ENCODE measurements at regions not wholly inside any gene's neighbourhood (a gene's known extent, or its start where the extent isn't known, plus 50 kb on each side); places are given as distances from the start of the nearest gene placed in this dataset.

DNA sequence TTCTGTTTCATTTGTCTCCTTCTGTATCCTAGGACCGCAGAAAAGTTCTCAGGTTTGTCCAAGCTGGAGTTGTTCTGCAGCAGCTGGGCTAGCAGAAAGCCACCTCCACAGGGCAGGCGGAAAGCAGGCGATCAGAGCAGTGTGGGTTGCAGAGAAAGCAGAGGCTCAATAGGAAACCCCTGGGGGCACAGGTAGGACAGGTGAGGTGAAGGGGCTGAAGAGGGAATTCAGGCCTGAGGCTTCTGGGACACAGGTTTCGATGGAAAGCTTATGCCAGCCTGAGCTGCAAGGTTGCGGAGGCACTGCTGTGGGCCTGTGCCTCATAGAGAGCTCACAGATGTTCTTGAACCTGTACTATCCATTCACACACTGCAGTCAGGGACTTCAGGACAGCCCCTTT lies 194.9 kb upstream of the TPK1 start:
- CTCF ChIA-PET, result no interaction called here
- TF ChIP-seq SUZ12 (IDR thresholded peaks at IDR 0.05) (no peak), CTBP1 (IDR thresholded peaks at IDR 0.05; ENCODE audit: borderline replicate concordance) (no peak), ELF4 (IDR thresholded peaks at IDR 0.05) (no peak), TARDBP (IDR thresholded peaks at IDR 0.05) (no peak), BHLHE40 (IDR thresholded peaks at IDR 0.05; ENCODE audit: borderline replicate concordance) (no peak), FOXK2 (IDR thresholded peaks at IDR 0.05) (no peak), L3MBTL2 (conservative IDR thresholded peaks at IDR 0.05) (no peak), FOXA1 (IDR thresholded peaks at IDR 0.05) (no peak), SP1 (IDR thresholded peaks at IDR 0.05) (no peak), ARNT (IDR thresholded peaks at IDR 0.05) (no peak), NFRKB (IDR thresholded peaks at IDR 0.05) (no peak), HDGF (IDR thresholded peaks at IDR 0.05; ENCODE audit: borderline replicate concordance) (no peak)
- TF ChIP-seq, protein P1, sequence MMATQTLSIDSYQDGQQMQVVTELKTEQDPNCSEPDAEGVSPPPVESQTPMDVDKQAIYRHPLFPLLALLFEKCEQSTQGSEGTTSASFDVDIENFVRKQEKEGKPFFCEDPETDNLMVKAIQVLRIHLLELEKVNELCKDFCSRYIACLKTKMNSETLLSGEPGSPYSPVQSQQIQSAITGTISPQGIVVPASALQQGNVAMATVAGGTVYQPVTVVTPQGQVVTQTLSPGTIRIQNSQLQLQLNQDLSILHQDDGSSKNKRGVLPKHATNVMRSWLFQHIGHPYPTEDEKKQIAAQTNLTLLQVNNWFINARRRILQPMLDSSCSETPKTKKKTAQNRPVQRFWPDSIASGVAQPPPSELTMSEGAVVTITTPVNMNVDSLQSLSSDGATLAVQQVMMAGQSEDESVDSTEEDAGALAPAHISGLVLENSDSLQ (IDR thresholded peaks at IDR 0.05), result no peak
- POLR2A ChIA-PET, result no interaction called here
- DNase-seq (ENCODE audit: extremely low spot score), result no peak

DNA sequence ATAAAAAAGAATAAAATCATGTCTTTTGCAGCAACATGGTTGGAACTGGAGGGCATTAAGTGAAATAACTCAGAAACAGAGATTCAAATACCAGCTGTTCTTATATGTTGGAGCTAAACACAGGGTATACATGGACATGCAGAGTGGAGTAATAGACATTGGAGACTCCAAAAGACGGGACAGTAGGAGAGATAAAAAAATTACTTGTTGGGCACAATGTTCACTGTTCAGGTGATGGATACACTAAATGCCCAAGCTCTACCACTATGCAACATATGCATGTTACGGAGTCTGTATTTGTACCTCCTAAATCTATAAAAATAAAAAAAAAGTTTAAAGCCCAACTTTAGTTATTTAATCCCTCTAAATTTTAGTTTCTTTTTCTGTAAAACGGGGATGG lies 184.6 kb upstream of the TPK1 start:
- ChIA-PET POLR2A (no interaction called here), CTCF (no interaction called here)
- DNase-seq (ENCODE audit: extremely low spot score), result no peak
- no peak for TF ChIP-seq NFRKB (IDR thresholded peaks at IDR 0.05)
- TF ChIP-seq FOXA1 (IDR thresholded peaks at IDR 0.05), result no peak

DNA sequence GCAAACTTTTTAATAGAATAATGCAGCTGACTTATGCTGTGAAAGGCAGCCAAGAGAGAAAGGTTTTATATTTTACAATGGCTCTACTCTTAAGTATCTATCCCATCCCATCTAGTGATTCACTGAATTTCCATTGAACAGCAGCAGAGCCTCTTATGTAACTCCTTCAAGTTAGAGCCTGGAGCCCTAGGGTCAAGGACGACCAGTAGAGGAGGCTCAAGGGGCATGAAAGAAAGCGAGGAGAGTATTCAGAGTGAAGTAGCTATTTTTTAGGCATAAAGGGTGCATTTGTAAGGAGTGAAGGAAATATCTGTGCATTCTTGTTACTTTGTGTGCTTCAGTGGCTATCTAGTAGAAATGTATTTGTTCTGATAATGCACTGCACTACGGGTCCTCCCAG lies 180.2 kb upstream of the TPK1 start:
- DNase-seq (ENCODE audit: extremely low spot score), result no peak
- ChIA-PET POLR2A (interaction anchor here (1.2 kb wide), 1 partner anchor 180 kb away, joined by 3 read pairs; the partner anchor contains the start of gene TPK1), CTCF (no interaction called here)
- TF ChIP-seq L3MBTL2 (conservative IDR thresholded peaks at IDR 0.05), result no peak
- no peak for TF ChIP-seq LEF1 (IDR thresholded peaks at IDR 0.05; ENCODE audit: borderline replicate concordance)

DNA sequence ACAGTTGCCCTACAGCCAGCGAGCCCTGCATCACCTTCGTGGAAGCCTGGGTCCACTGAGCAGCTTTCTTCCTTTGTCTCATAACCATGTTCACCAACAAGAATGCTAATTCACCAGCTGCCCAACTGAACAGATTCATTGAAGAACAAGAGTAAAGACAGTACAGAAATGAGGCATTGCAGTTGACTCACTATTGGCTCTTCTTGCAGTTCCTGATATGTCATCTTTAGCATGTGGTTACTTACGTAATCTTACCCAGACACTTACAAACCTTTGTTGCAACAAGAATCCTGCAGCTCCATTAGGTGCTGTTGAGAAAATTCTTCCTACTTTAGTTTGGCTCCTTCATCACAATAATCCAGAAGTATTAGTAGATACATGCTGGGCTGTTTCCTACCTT lies 174.0 kb upstream of the TPK1 start:
- ChIA-PET POLR2A (no interaction called here), CTCF (no interaction called here)
- DNase-seq (ENCODE audit: extremely low spot score), result no peak
- TF ChIP-seq SP1 (IDR thresholded peaks at IDR 0.05), result no peak
- no peak for TF ChIP-seq ARNT (IDR thresholded peaks at IDR 0.05)
- TF ChIP-seq L3MBTL2 (conservative IDR thresholded peaks at IDR 0.05), result no peak
- no peak for TF ChIP-seq TARDBP (IDR thresholded peaks at IDR 0.05)
- TF ChIP-seq FOXM1 (IDR thresholded peaks at IDR 0.05; ENCODE audit: borderline replicate concordance), result no peak
- TF ChIP-seq, protein P1 (IDR thresholded peaks at IDR 0.05), result no peak
- no peak for TF ChIP-seq ZNF384 (IDR thresholded peaks at IDR 0.05)
- TF ChIP-seq BHLHE40 (IDR thresholded peaks at IDR 0.05; ENCODE audit: borderline replicate concordance), result no peak
- no peak for TF ChIP-seq FOXK2 (IDR thresholded peaks at IDR 0.05)
- TF ChIP-seq SUZ12 (IDR thresholded peaks at IDR 0.05), result no peak
- no peak for TF ChIP-seq HDGF (IDR thresholded peaks at IDR 0.05; ENCODE audit: borderline replicate concordance)
- no peak for TF ChIP-seq ELF4 (IDR thresholded peaks at IDR 0.05)
- no peak for TF ChIP-seq CTBP1 (IDR thresholded peaks at IDR 0.05; ENCODE audit: borderline replicate concordance)
- no peak for TF ChIP-seq FOXA1 (IDR thresholded peaks at IDR 0.05)
- no peak for TF ChIP-seq LEF1 (IDR thresholded peaks at IDR 0.05; ENCODE audit: borderline replicate concordance)
- TF ChIP-seq NFRKB (IDR thresholded peaks at IDR 0.05), result no peak

DNA sequence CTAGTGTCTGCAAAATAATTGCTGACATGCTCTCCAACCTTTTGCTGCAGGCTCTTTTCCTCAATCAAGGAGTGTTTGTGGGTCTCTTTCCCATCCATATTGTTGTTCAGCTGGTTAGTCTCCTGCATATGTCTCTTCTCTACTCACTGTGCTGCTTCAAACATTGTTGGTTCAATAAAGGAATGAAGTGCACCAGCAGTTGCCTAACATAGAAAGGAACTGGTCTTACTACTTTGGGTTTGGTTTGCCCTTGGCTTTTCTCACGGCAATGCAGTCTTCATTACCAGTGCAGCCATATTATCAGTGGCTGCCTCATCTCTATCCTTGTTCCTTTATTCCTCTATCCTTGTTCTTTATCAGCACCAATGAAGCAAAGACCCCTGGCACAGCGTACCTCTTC lies 169.7 kb upstream of the TPK1 start:
- no peak for TF ChIP-seq FOXA1 (IDR thresholded peaks at IDR 0.05)
- no peak for TF ChIP-seq L3MBTL2 (conservative IDR thresholded peaks at IDR 0.05)
- TF ChIP-seq FOXM1 (IDR thresholded peaks at IDR 0.05; ENCODE audit: borderline replicate concordance), result no peak
- TF ChIP-seq BHLHE40 (IDR thresholded peaks at IDR 0.05; ENCODE audit: borderline replicate concordance), result no peak
- no peak for TF ChIP-seq ARNT (IDR thresholded peaks at IDR 0.05)
- no peak for TF ChIP-seq ELF4 (IDR thresholded peaks at IDR 0.05)
- TF ChIP-seq NFRKB (IDR thresholded peaks at IDR 0.05), result no peak
- TF ChIP-seq, protein P1 (IDR thresholded peaks at IDR 0.05), result no peak
- TF ChIP-seq TARDBP (IDR thresholded peaks at IDR 0.05), result no peak
- TF ChIP-seq LEF1 (IDR thresholded peaks at IDR 0.05; ENCODE audit: borderline replicate concordance), result no peak
- ChIA-PET POLR2A (no interaction called here), CTCF (no interaction called here)
- DNase-seq (ENCODE audit: extremely low spot score), result no peak

DNA sequence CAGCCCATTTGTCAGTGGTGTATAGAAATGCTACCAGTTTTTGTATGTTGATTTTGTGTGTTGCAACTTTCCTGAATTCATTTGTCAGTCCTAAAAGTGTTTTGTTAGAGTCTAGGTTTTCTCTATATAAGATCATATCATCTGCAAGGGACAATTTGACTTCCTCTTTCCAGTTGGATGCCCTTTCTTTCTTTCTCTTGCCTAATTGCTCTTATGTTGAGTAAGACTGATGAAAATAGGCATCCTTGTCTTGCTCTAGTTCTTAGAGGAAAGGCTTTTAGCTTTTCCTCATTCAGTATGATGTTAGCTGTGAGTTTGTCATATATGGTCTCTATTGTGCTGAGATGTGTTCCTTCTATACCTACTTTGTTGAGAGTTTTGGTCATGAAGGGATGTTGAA lies 161.7 kb upstream of the TPK1 start:
- TF ChIP-seq FOXM1 (IDR thresholded peaks at IDR 0.05; ENCODE audit: borderline replicate concordance) (no peak), LEF1 (IDR thresholded peaks at IDR 0.05; ENCODE audit: borderline replicate concordance) (no peak), FOXK2 (IDR thresholded peaks at IDR 0.05) (no peak), CTBP1 (IDR thresholded peaks at IDR 0.05; ENCODE audit: borderline replicate concordance) (no peak), HDGF (IDR thresholded peaks at IDR 0.05; ENCODE audit: borderline replicate concordance) (no peak)
- no peak for DNase-seq (ENCODE audit: extremely low spot score)
- CTCF ChIA-PET, result no interaction called here
- POLR2A ChIA-PET, result no interaction called here

DNA sequence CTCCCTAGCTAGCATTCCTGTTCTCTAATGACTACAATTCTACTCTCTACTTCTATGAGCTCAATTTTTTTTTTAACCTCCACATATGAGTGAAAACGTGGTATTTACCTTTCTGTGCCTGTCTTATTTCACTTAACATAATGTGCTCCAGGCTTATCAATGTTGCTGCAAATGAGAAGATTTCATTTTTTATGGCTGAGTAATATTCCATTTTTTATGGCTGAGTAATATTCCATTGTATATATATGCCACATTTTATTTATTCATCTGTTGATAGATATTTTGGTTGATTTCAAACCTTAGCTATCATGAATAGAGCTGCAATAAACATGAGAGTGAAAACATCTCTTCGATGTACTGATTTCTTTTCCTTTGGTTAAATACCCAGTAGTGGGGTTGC lies 159.6 kb upstream of the TPK1 start:
- DNase-seq (ENCODE audit: extremely low spot score), result no peak

More for the DNA sequence above, 159.6 kb upstream of the TPK1 start:
- ChIA-PET POLR2A (no interaction called here), CTCF (no interaction called here)
- TF ChIP-seq ELF4 (IDR thresholded peaks at IDR 0.05) (no peak), FOXK2 (IDR thresholded peaks at IDR 0.05) (no peak), TARDBP (IDR thresholded peaks at IDR 0.05) (no peak), L3MBTL2 (conservative IDR thresholded peaks at IDR 0.05) (no peak), CTBP1 (IDR thresholded peaks at IDR 0.05; ENCODE audit: borderline replicate concordance) (no peak), FOXM1 (IDR thresholded peaks at IDR 0.05; ENCODE audit: borderline replicate concordance) (no peak), ZNF384 (IDR thresholded peaks at IDR 0.05) (no peak), LEF1 (IDR thresholded peaks at IDR 0.05; ENCODE audit: borderline replicate concordance) (no peak), BHLHE40 (IDR thresholded peaks at IDR 0.05; ENCODE audit: borderline replicate concordance) (no peak), SUZ12 (IDR thresholded peaks at IDR 0.05) (no peak), ARNT (IDR thresholded peaks at IDR 0.05) (no peak)
- TF ChIP-seq, protein P1 (IDR thresholded peaks at IDR 0.05), result no peak
